GM12878 (cell line): ENCODE measurements at regions not wholly inside any gene's neighbourhood (a gene's known extent, or its start where the extent isn't known, plus 50 kb on each side); places are given as distances from the start of the nearest gene placed in this dataset.

Source experiments
- ATAC-seq: fragments of 200-7000 bp; cut with Tn5 transposase; 3 replicates; pipeline ENCODE4 v1.9.1; 2020; ENCODE audit warnings: mild to moderate bottlenecking, moderate library complexity
- BruUV-seq: library from RNA; stranded (reverse); fragments of 400-500 nt; replicated peaks from 2 replicates; lab custom pipeline; 2021; lab: Mats Ljungman, UMichigan
- CTCF ChIA-PET: fragments of 300-600 bp; sonication (Branson Sonifier 250); formaldehyde crosslinking; extraction: SDS; loops from one replicate; lab custom pipeline; 2021; ENCODE audit warnings: inconsistent platforms; lab: Yijun Ruan, JAX
- POLR2A ChIA-PET: fragments of 350-600 bp; formaldehyde crosslinking; extraction: SDS; loops from one replicate; lab custom pipeline; 2021; ENCODE audit warnings: inconsistent platforms; lab: Charles Lee
- RAD21 ChIA-PET: fragments of 300-600 bp; sonication (Branson Sonifier 250); formaldehyde crosslinking; loops from one replicate; lab custom pipeline; 2023; ENCODE audit warnings: antibody characterized with exemption; ENCODE audit not compliant: unreplicated experiment; lab: Charles Lee
- SMC1A ChIA-PET: fragments of 300-600 bp; sonication (Branson Sonifier 250); formaldehyde crosslinking; loops from one replicate; lab custom pipeline; 2023; ENCODE audit not compliant: unreplicated experiment, uncharacterized antibody; lab: Charles Lee
- DNase-seq: peaks from one replicate; pipeline ENCODE4 v3.0.0-alpha.2; 2011; ENCODE audit warnings: low read depth, low spot score
- FAIRE-seq: peaks from 3 replicates; lab custom pipeline; 2011; peaks lifted over from hg19 to GRCh38; lab: Jason Lieb, UNC
- H2AFZ ChIP-seq: 2 replicates; pipeline ENCODE4 v1.6.0; 2011; ENCODE audit warnings: low read depth, low read length, control low read depth; ENCODE audit not compliant: control insufficient read depth
- H3K27ac ChIP-seq: 2 replicates; pipeline ENCODE4 v1.5.1; 2011; ENCODE audit warnings: control low read depth; ENCODE audit not compliant: control insufficient read depth, insufficient read depth
- H3K27me3 ChIP-seq, 2 experiments: replicated peaks in 1 of 2; 2 replicates each; pipeline versions ENCODE4 v1.6.0 to v1.6.1; 2011; ENCODE audit warnings: low read length in 1 of 2; ENCODE audit not compliant: control insufficient read depth in 2 of 2, insufficient read depth in 2 of 2
- H3K36me3 ChIP-seq, 2 experiments: 2 replicates each; pipeline ENCODE4 v1.5.1; 2011; ENCODE audit warnings: low read length in 1 of 2; ENCODE audit not compliant: control insufficient read depth in 2 of 2, insufficient read depth in 2 of 2
- H3K4me1 ChIP-seq: 2 replicates; pipeline ENCODE4 v1.6.1; 2011; ENCODE audit warnings: mild to moderate bottlenecking, low read length, moderate library complexity, mixed read lengths; ENCODE audit not compliant: control insufficient read depth, insufficient read depth
- H3K4me2 ChIP-seq: 2 replicates; pipeline ENCODE4 v1.6.0; 2011; ENCODE audit warnings: control low read depth; ENCODE audit not compliant: control insufficient read depth, insufficient read depth
- H3K4me3 ChIP-seq: fragments of 200-600 bp; sonication (generic); 2 replicates; pipeline ENCODE4 v1.5.1; 2016
- H3K79me2 ChIP-seq: 2 replicates; pipeline ENCODE4 v1.6.0; 2011; ENCODE audit warnings: low read length; ENCODE audit not compliant: control insufficient read depth, insufficient read depth
- H3K9ac ChIP-seq: 2 replicates; pipeline ENCODE4 v1.8.0; 2011; ENCODE audit warnings: low read length, control low read depth, mixed read lengths; ENCODE audit not compliant: control insufficient read depth, insufficient read depth
- H3K9me3 ChIP-seq: replicated peaks from 3 replicates; pipeline ENCODE4 v1.5.1; 2011; ENCODE audit warnings: mild to moderate bottlenecking, low read length; ENCODE audit not compliant: control insufficient read depth, insufficient read depth
- H4K20me1 ChIP-seq: 2 replicates; pipeline ENCODE4 v1.6.0; 2011; ENCODE audit not compliant: control insufficient read depth, insufficient read depth
- BRCA1 ChIP-seq: IDR thresholded peaks from 2 replicates; pipeline ENCODE4 v1.6.1; 2011; ENCODE audit warnings: low read depth, low read length, improper control_type of control experiment
- ETV6 ChIP-seq, 2 experiments: fragments of 450-650 bp in 1 of 2; IDR thresholded peaks in 1 of 2; conservative IDR thresholded peaks in 1 of 2; 2 replicates each; pipeline ENCODE4 v1.6.1; 2014; ENCODE audit warnings: antibody characterized with exemption in 1 of 2, borderline replicate concordance in 1 of 2, low read depth in 1 of 2, mild to moderate bottlenecking in 1 of 2, moderate library complexity in 1 of 2
- MYC ChIP-seq: IDR thresholded peaks from 2 replicates; pipeline ENCODE4 v1.6.1; 2011; ENCODE audit warnings: mild to moderate bottlenecking, low read length, moderate library complexity, inconsistent platforms; ENCODE audit not compliant: insufficient read depth, insufficient replicate concordance, insufficient read length, severe bottlenecking
- NFXL1 ChIP-seq: fragments of 450-650 bp; IDR thresholded peaks from 2 replicates; pipeline ENCODE4 v1.6.1; 2017; ENCODE audit warnings: antibody characterized with exemption, mild to moderate bottlenecking, borderline replicate concordance
- POLR2AphosphoS2 ChIP-seq: IDR thresholded peaks from 2 replicates; pipeline ENCODE4 v1.6.1; 2011; ENCODE audit warnings: low read depth, mild to moderate bottlenecking, low read length, improper control_type of control experiment, moderate library complexity
- SP1 ChIP-seq: IDR thresholded peaks from one replicate; pipeline ENCODE4 v1.6.1; 2011; ENCODE audit warnings: low read depth, low read length
- SRF ChIP-seq, 2 experiments: IDR thresholded peaks; 2 replicates each; pipeline ENCODE4 v1.6.1; 2011; ENCODE audit warnings: low read depth in 2 of 2, low read length in 2 of 2, mild to moderate bottlenecking in 1 of 2, moderate library complexity in 1 of 2
- SUZ12 ChIP-seq: fragments of 200-600 bp; sonication (generic); IDR thresholded peaks from one replicate; pipeline ENCODE4 v1.6.1; 2018; ENCODE audit warnings: antibody characterized with exemption, mild to moderate bottlenecking; ENCODE audit not compliant: unreplicated experiment
- ZNF24 ChIP-seq: fragments of 450-650 bp; IDR thresholded peaks from 2 replicates; pipeline ENCODE4 v1.6.1; 2017; ENCODE audit warnings: antibody characterized with exemption, mild to moderate bottlenecking
- WGBS: methylation state at CpG from one replicate; pipeline ENCODE4 v1.1.6; 2016; ENCODE audit warnings: low lambda C conversion rate; ENCODE audit not compliant: insufficient replicate concordance, insufficient coverage; ENCODE audit errors: missing lambda C conversion rate; 5-methylcytosine and 5-hydroxymethylcytosine counted together
- in situ Hi-C: fragments of 300-500 bp; cut with MboI; formaldehyde crosslinking; loops from 9 replicates; pipeline ENCODE4 v1.14.3; 2018; ENCODE audit warnings: mixed read lengths
- intact Hi-C: fragments of 100-400 bp; cut with micrococcal nuclease; formaldehyde crosslinking; loops from one replicate; pipeline ENCODE4 v1.14.2; 2022; ENCODE audit not compliant: unreplicated experiment

GRCh38 chr2:172242471-172242870, 139.8 kb upstream of the DLX2 start (continued):
- TF ChIP-seq ZNF24, result no peak
- TF ChIP-seq BRCA1, result no peak
- TF ChIP-seq ETV6 (conservative IDR thresholded peaks at IDR 0.05 in 1 of 2, IDR thresholded peaks at IDR 0.05 in 1 of 2; ENCODE audit: borderline replicate concordance in 1 of 2, low read depth in 1 of 2), result no peak
- no peak for TF ChIP-seq NFXL1

- no peak for TF ChIP-seq MYC
- no peak for TF ChIP-seq POLR2AphosphoS2
- no peak for TF ChIP-seq SRF (IDR thresholded peaks at IDR 0.05; ENCODE audit: low read depth in 2 of 2, low read length in 2 of 2)
- TF ChIP-seq SP1, result no peak
- no peak for TF ChIP-seq SUZ12
- 0% methylated on average over 1 of the region's 1 CpG for WGBS
- ChIA-PET CTCF (no interaction called here), POLR2A (no interaction called here), SMC1A (no interaction called here), RAD21 (no interaction called here)
- BruUV-seq, result no TSS peak
- intact Hi-C loops (no loop called here), in situ Hi-C loops (no loop called here)
- FAIRE-seq (no peak), DNase-seq (no peak), ATAC-seq (no peak)
- Histone ChIP-seq H3K9me3 (no peaks in the 10 kb centered on the region), H3K36me3 (no peaks in the 10 kb centered on the region), H3K4me2 (no peak overlapping the region), H3K79me2 (no peaks in the 10 kb centered on the region), H4K20me1 (no peaks in the 10 kb centered on the region), H3K9ac (no peak overlapping the region), H3K4me1 (no peaks in the 10 kb centered on the region), H3K27me3 (no peaks in the 10 kb centered on the region; a peak in 1 of 4 replicates), H3K4me3 (no peak overlapping the region), H3K27ac (no peak overlapping the region), H2AFZ (no peak overlapping the region)
Measured at GRCh38 chr2:172242961-172243360, 140.3 kb upstream of the DLX2 start.
